SK-N-SH (cell line): ENCODE measurements at regions not wholly inside any gene's neighbourhood (a gene's known extent, or its start where the extent isn't known, plus 50 kb on each side); places are given as distances from the start of the nearest gene placed in this dataset.

Experiments
- CTCF ChIA-PET: fragments of 300-600, 350-600 bp; formaldehyde crosslinking; extraction: SDS; loops from one replicate; lab custom pipeline; 2021; lab: Yijun Ruan, JAX
- POLR2A ChIA-PET: fragments of 350-600 bp; sonication (Branson Sonifier 250); formaldehyde crosslinking; extraction: SDS; loops from one replicate; lab custom pipeline; 2020; ENCODE audit warnings: antibody characterized with exemption, inconsistent platforms; lab: Yijun Ruan, JAX
- DNase-seq: peaks from one replicate; pipeline ENCODE4 v3.0.0; 2012
- H2AFZ ChIP-seq: fragments of 200-600 bp; sonication (generic); 2 replicates; pipeline ENCODE4 v1.8.1; 2016; ENCODE audit warnings: antibody characterized with exemption, mild to moderate bottlenecking, low read depth
- H3F3A ChIP-seq: fragments of 200-600 bp; sonication (generic); replicated peaks from 2 replicates; pipeline ENCODE3; 2016; ENCODE audit warnings: antibody characterized with exemption, mild to moderate bottlenecking; ENCODE audit not compliant: insufficient read depth
- H3K27ac ChIP-seq, 2 experiments: fragments of 200-500 bp in 1 of 2; fragments of 200-600 bp in 1 of 2; sonication (Bioruptor generic) in 1 of 2; sonication (generic), shearing (Covaris generic) in 1 of 2; 2 replicates each; pipeline versions ENCODE4 v1.5.1 to v1.6.1; 2014 to 2016; ENCODE audit warnings: low read depth in 2 of 2, inconsistent platforms in 1 of 2, low read length in 1 of 2, mild to moderate bottlenecking in 1 of 2, mixed read lengths in 1 of 2
- H3K27me3 ChIP-seq: fragments of 200-600 bp; sonication (generic), shearing (Covaris generic); 2 replicates; pipeline ENCODE4 v1.6.1; 2016; ENCODE audit warnings: mixed run types; ENCODE audit not compliant: insufficient read depth
- H3K36me3 ChIP-seq, 2 experiments: fragments of 200-500 bp in 1 of 2; fragments of 200-600 bp in 1 of 2; sonication (Bioruptor generic) in 1 of 2; sonication (generic) in 1 of 2; replicated peaks in 1 of 2; 2 replicates each; pipeline versions ENCODE3 to v1.5.1; 2014 to 2016; ENCODE audit warnings: low read length in 1 of 2, mild to moderate bottlenecking in 1 of 2; ENCODE audit not compliant: insufficient read depth in 2 of 2, control insufficient read depth in 1 of 2
- H3K4me1 ChIP-seq, 2 experiments: fragments of 200-500 bp in 1 of 2; fragments of 200-600 bp in 1 of 2; sonication (Bioruptor generic) in 1 of 2; sonication (generic), shearing (Covaris generic) in 1 of 2; 2 replicates each; pipeline versions ENCODE4 v1.5.1 to v1.6.1; 2014 to 2016; ENCODE audit warnings: low read depth in 1 of 2, low read length in 1 of 2, mixed run types in 1 of 2; ENCODE audit not compliant: insufficient read depth in 2 of 2, control insufficient read depth in 1 of 2
- H3K4me2 ChIP-seq: fragments of 200-600 bp; sonication (generic), shearing (Covaris generic); 2 replicates; pipeline ENCODE4 v1.6.1; 2017; ENCODE audit warnings: mixed run types
- H3K4me3 ChIP-seq, 2 experiments: fragments of 200-500 bp in 1 of 2; fragments of 200-600 bp in 1 of 2; sonication (Bioruptor generic) in 1 of 2; sonication (generic), shearing (Covaris generic) in 1 of 2; 2 replicates each; pipeline versions ENCODE4 v1.5.1 to v1.8.1; 2014 to 2016; ENCODE audit warnings: low read depth in 2 of 2, inconsistent platforms in 1 of 2, low read length in 1 of 2, mild to moderate bottlenecking in 1 of 2, mixed read lengths in 1 of 2, moderate library complexity in 1 of 2
- H3K79me2 ChIP-seq: fragments of 200-600 bp; sonication (generic); 2 replicates; pipeline ENCODE4 v1.8.1; 2017; ENCODE audit warnings: mild to moderate bottlenecking; ENCODE audit not compliant: insufficient read depth
- H3K9ac ChIP-seq: fragments of 200-600 bp; sonication (generic); 2 replicates; pipeline ENCODE4 v1.6.1; 2017; ENCODE audit warnings: mixed run types
- H3K9me2 ChIP-seq: fragments of 200-600 bp; sonication (generic); 2 replicates; pipeline ENCODE4 v1.6.1; 2017; ENCODE audit warnings: mixed run types
- H3K9me3 ChIP-seq: fragments of 200-600 bp; sonication (generic); 2 replicates; pipeline ENCODE4 v1.6.1; 2017; ENCODE audit warnings: mixed run types, mild to moderate bottlenecking, moderate library complexity
- H4K20me1 ChIP-seq: fragments of 200-600 bp; sonication (generic); 2 replicates; pipeline ENCODE4 v1.6.1; 2017; ENCODE audit warnings: mild to moderate bottlenecking, mixed run types; ENCODE audit not compliant: insufficient read depth
- CHD2 ChIP-seq: fragments of 150-350 bp; IDR thresholded peaks from 2 replicates; pipeline ENCODE4 v1.6.1; 2018; ENCODE audit warnings: low read length; ENCODE audit not compliant: partially characterized antibody
- CTCF ChIP-seq: fragments of 200-600 bp; sonication (generic); IDR thresholded peaks from 2 replicates; pipeline ENCODE4 v1.6.1; 2017; ENCODE audit warnings: antibody characterized with exemption, mild to moderate bottlenecking, moderate library complexity
- EP300 ChIP-seq, 2 experiments: IDR thresholded peaks; 2 replicates each; pipeline versions ENCODE4 v1.4.0 to v1.6.1; 2012; ENCODE audit warnings: borderline replicate concordance in 1 of 2, low read depth in 1 of 2, low read length in 1 of 2
- EZH2phosphoT487 ChIP-seq: fragments of 200-600 bp; sonication (generic); IDR thresholded peaks from 2 replicates; pipeline ENCODE4 v1.6.1; 2017; ENCODE audit warnings: low read depth, mixed run types, mild to moderate bottlenecking, antibody characterized with exemption, moderate library complexity, borderline replicate concordance
- FOSL2 ChIP-seq: IDR thresholded peaks from 2 replicates; pipeline ENCODE4 v1.4.0; 2012; ENCODE audit warnings: low read depth, mild to moderate bottlenecking, moderate library complexity, borderline replicate concordance
- FOXJ3 ChIP-seq: sonication (generic); formaldehyde crosslinking; IDR thresholded peaks from 2 replicates; pipeline ENCODE4 v1.5.1; 2020; ENCODE audit warnings: mild to moderate bottlenecking, missing genetic modification reagents
- FOXM1 ChIP-seq: IDR thresholded peaks from 2 replicates; pipeline ENCODE4 v1.4.0; 2012; ENCODE audit warnings: low read depth, mild to moderate bottlenecking
- MEF2A ChIP-seq: IDR thresholded peaks from 2 replicates; pipeline ENCODE4 v1.4.0; 2012; ENCODE audit warnings: low read depth, borderline replicate concordance
- RAD21 ChIP-seq: IDR thresholded peaks from 2 replicates; pipeline ENCODE4 v1.6.1; 2012; ENCODE audit warnings: mild to moderate bottlenecking, low read length
- RFX5 ChIP-seq: IDR thresholded peaks from 2 replicates; pipeline ENCODE4 v1.6.1; 2012; ENCODE audit warnings: mild to moderate bottlenecking, improper control_type of control experiment, low read length
- RXRA ChIP-seq: IDR thresholded peaks from 2 replicates; pipeline ENCODE4 v1.4.0; 2012; ENCODE audit warnings: low read depth, mild to moderate bottlenecking, borderline replicate concordance
- SMC3 ChIP-seq: IDR thresholded peaks from 2 replicates; pipeline ENCODE4 v1.6.1; 2012; ENCODE audit warnings: low read depth, low read length, improper control_type of control experiment
- TCF12 ChIP-seq: IDR thresholded peaks from 2 replicates; pipeline ENCODE4 v1.4.0; 2012
- USF1 ChIP-seq: IDR thresholded peaks from 2 replicates; pipeline ENCODE4 v1.4.0; 2012; ENCODE audit warnings: low read depth, borderline replicate concordance
- ZBTB33 ChIP-seq: IDR thresholded peaks from 2 replicates; pipeline ENCODE4 v1.4.0; 2012; ENCODE audit warnings: low read depth, borderline replicate concordance
- WGBS: methylation state at CpG from one replicate; pipeline ENCODE4 v1.1.6; 2017; ENCODE audit warnings: low lambda C conversion rate; 5-methylcytosine and 5-hydroxymethylcytosine counted together
- TF ChIP-seq, protein P1 (sequence below): IDR thresholded peaks from 2 replicates; pipeline ENCODE4; 2012
- TF ChIP-seq, protein P2 (sequence below): fragments of 150-350 bp; IDR thresholded peaks from 2 replicates; pipeline ENCODE4 v1.6.1; 2016; ENCODE audit warnings: mild to moderate bottlenecking, low read depth, low read length
- TF ChIP-seq, protein P3 (sequence below): IDR thresholded peaks from 2 replicates; pipeline ENCODE4 v1.4.0; 2012; ENCODE audit warnings: low read depth

GRCh38 chr7:13454916-13455592 is 534.4 kb downstream of the ETV1 start:
- H3K27me3 ChIP-seq: no peaks in the 10 kb centered on the region
- H4K20me1 ChIP-seq: no peaks in the 10 kb centered on the region
- H3K79me2 ChIP-seq: no peaks in the 10 kb centered on the region
- H3K27ac ChIP-seq: no peak overlapping the region
- H3K4me1 ChIP-seq: no peaks in the 10 kb centered on the region
- H3K4me2 ChIP-seq: no peak overlapping the region; the same call in 1 of the 2 replicates
- H3K36me3 ChIP-seq: no peaks in the 10 kb centered on the region
- no peak for DNase-seq
- no peaks in the 10 kb centered on the region for H3K9me3 ChIP-seq
- no peaks in the 10 kb centered on the region for H3F3A ChIP-seq
- TF ChIP-seq ZBTB33 (no peak), CHD2 (no peak), SMC3 (no peak), RAD21 (no peak), RFX5 (no peak), TCF12 (no peak), EP300 (IDR thresholded peaks at IDR 0.05; ENCODE audit: borderline replicate concordance in 1 of 2, low read depth in 1 of 2, low read length in 1 of 2) (no peak), EZH2phosphoT487 (no peak), FOXJ3 (CRISPR knock-in tag) (no peak), FOSL2 (no peak), CTCF (no peak), USF1 (no peak), FOXM1 (no peak), MEF2A (no peak), RXRA (no peak)
- TF ChIP-seq, protein P1, sequence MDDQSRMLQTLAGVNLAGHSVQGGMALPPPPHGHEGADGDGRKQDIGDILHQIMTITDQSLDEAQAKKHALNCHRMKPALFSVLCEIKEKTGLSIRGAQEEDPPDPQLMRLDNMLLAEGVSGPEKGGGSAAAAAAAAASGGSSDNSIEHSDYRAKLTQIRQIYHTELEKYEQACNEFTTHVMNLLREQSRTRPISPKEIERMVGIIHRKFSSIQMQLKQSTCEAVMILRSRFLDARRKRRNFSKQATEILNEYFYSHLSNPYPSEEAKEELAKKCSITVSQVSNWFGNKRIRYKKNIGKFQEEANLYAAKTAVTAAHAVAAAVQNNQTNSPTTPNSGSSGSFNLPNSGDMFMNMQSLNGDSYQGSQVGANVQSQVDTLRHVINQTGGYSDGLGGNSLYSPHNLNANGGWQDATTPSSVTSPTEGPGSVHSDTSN: no peak
- TF ChIP-seq, protein P2, sequence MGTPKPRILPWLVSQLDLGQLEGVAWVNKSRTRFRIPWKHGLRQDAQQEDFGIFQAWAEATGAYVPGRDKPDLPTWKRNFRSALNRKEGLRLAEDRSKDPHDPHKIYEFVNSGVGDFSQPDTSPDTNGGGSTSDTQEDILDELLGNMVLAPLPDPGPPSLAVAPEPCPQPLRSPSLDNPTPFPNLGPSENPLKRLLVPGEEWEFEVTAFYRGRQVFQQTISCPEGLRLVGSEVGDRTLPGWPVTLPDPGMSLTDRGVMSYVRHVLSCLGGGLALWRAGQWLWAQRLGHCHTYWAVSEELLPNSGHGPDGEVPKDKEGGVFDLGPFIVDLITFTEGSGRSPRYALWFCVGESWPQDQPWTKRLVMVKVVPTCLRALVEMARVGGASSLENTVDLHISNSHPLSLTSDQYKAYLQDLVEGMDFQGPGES: no peak
- TF ChIP-seq, protein P3, sequence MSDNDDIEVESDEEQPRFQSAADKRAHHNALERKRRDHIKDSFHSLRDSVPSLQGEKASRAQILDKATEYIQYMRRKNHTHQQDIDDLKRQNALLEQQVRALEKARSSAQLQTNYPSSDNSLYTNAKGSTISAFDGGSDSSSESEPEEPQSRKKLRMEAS: no peak
- 34% methylated on average over 8 of the region's 8 CpGs for WGBS
- H3K9me2 ChIP-seq: no peaks in the 10 kb centered on the region
- peak overlapping the region; percentile 43; the same call in 1 of the 2 replicates for H2AFZ ChIP-seq
- ChIA-PET POLR2A (no interaction called here), CTCF (no interaction called here)
- H3K4me3 ChIP-seq: no peak overlapping the region
- no peak overlapping the region for H3K9ac ChIP-seq
